Neural progenitor cell (in vitro differentiated cells): ENCODE measurements at regions not wholly inside any gene's neighbourhood (a gene's known extent, or its start where the extent isn't known, plus 50 kb on each side); places are given as distances from the start of the nearest gene placed in this dataset.

Experiments
- DNase-seq: peaks from one replicate; pipeline ENCODE4 v3.0.0-alpha.2; 2016; ENCODE audit warnings: low spot score
- H2AFZ ChIP-seq: fragments of 200-600 bp; sonication (generic); replicated peaks from 2 replicates; pipeline ENCODE4 v1.6.1; 2016; ENCODE audit warnings: antibody characterized with exemption
- H3F3A ChIP-seq: fragments of 200-600 bp; sonication (generic); 2 replicates; pipeline ENCODE4 v1.6.1; 2016; ENCODE audit warnings: antibody characterized with exemption, low read depth
- H3K27ac ChIP-seq: fragments of 200-600 bp; sonication (generic); 2 replicates; pipeline ENCODE4 v1.5.1; 2016; ENCODE audit warnings: mild to moderate bottlenecking
- H3K27me3 ChIP-seq: fragments of 200-600 bp; sonication (generic); 2 replicates; pipeline ENCODE4 v1.6.1; 2016; ENCODE audit warnings: mild to moderate bottlenecking, moderate library complexity
- H3K36me3 ChIP-seq: fragments of 200-600 bp; sonication (generic); 2 replicates; pipeline ENCODE4 v1.5.1; 2016
- H3K4me1 ChIP-seq: fragments of 200-600 bp; sonication (generic); 2 replicates; pipeline ENCODE4 v1.6.1; 2016; ENCODE audit warnings: mixed run types
- H3K4me2 ChIP-seq: fragments of 200-600 bp; sonication (generic); 2 replicates; pipeline ENCODE4 v1.6.1; 2016
- H3K4me3 ChIP-seq: fragments of 200-600 bp; sonication (generic); 2 replicates; pipeline ENCODE4 v1.5.1; 2016
- H3K79me2 ChIP-seq: fragments of 200-600 bp; sonication (generic); 2 replicates; pipeline ENCODE4 v1.6.1; 2016; ENCODE audit warnings: low read depth
- H3K9ac ChIP-seq: fragments of 200-600 bp; sonication (generic); 2 replicates; pipeline ENCODE4 v1.6.1; 2016
- H3K9me3 ChIP-seq: fragments of 200-600 bp; sonication (generic); 2 replicates; pipeline ENCODE4 v1.5.1; 2016; ENCODE audit warnings: low read depth
- H4K20me1 ChIP-seq: fragments of 200-600 bp; sonication (generic); 2 replicates; pipeline ENCODE4 v1.6.1; 2016; ENCODE audit warnings: low read depth
- H3K27ac Mint-ChIP-seq: 3 replicates; pipeline ENCODE4 v1.8.0; 2021; ENCODE audit warnings: mixed read lengths
- H3K27me3 Mint-ChIP-seq: 2 replicates; pipeline ENCODE4 v1.8.0; 2022; ENCODE audit warnings: low read depth, mild to moderate bottlenecking, inconsistent platforms, moderate library complexity, mixed read lengths; ENCODE audit not compliant: insufficient read depth
- H3K36me3 Mint-ChIP-seq: 3 replicates; pipeline ENCODE4 v1.8.0; 2021; ENCODE audit warnings: mixed read lengths
- H3K4me1 Mint-ChIP-seq: 3 replicates; pipeline ENCODE4 v1.8.0; 2021; ENCODE audit warnings: mixed read lengths
- H3K4me3 Mint-ChIP-seq: 3 replicates; pipeline ENCODE4 v1.8.0; 2021; ENCODE audit warnings: mild to moderate bottlenecking, moderate library complexity, mixed read lengths
- H3K9me3 Mint-ChIP-seq: 3 replicates; pipeline ENCODE4 v1.8.0; 2020; ENCODE audit warnings: mixed read lengths
- CTCF ChIP-seq: fragments of 200-600 bp; sonication (generic); IDR thresholded peaks from 2 replicates; pipeline ENCODE4 v1.5.1; 2017; ENCODE audit warnings: antibody characterized with exemption, mild to moderate bottlenecking
- EZH2 ChIP-seq: fragments of 200-600 bp; sonication (generic); IDR thresholded peaks from 2 replicates; pipeline ENCODE4 v1.6.1; 2017; ENCODE audit warnings: antibody characterized with exemption, mild to moderate bottlenecking, moderate library complexity
- EZH2phosphoT487 ChIP-seq: fragments of 200-600 bp; sonication (generic); IDR thresholded peaks from 2 replicates; pipeline ENCODE4 v1.6.1; 2017; ENCODE audit warnings: antibody characterized with exemption

- no peaks in the 10 kb centered on the region for H3K36me3 Mint-ChIP-seq
- Histone ChIP-seq H3K36me3 (no peaks in the 10 kb centered on the region), H3K4me2 (no peak overlapping the region), H3K9me3 (peaks cover 11% of the 10 kb centered on the region), H4K20me1 (no peaks in the 10 kb centered on the region), H3K27me3 (no peaks in the 10 kb centered on the region), H3F3A (no peaks in the 10 kb centered on the region), H3K9ac (no peak overlapping the region), H3K4me3 (no peak overlapping the region), H3K4me1 (no peaks in the 10 kb centered on the region), H3K79me2 (no peaks in the 10 kb centered on the region), H3K27ac (no peak overlapping the region), H2AFZ (no peak overlapping the region)
- DNase-seq, result no peak
- no peak overlapping the region for H3K27ac Mint-ChIP-seq
- H3K4me3 Mint-ChIP-seq, result no peak overlapping the region
- H3K4me1 Mint-ChIP-seq, result no peaks in the 10 kb centered on the region
- peaks cover 5% of the 10 kb centered on the region for H3K27me3 Mint-ChIP-seq
- H3K9me3 Mint-ChIP-seq, result peaks cover 18% of the 10 kb centered on the region
- TF ChIP-seq EZH2, result no peak
- TF ChIP-seq CTCF, result no peak
- no peak for TF ChIP-seq EZH2phosphoT487
These were observed 128.1 kb upstream of the VIPR2 start for GRCh38 chr7:159272739-159273138.

- no peak overlapping the region for H3K4me3 Mint-ChIP-seq
- Histone ChIP-seq H3K4me1 (no peaks in the 10 kb centered on the region), H3K27ac (no peak overlapping the region), H3K36me3 (no peaks in the 10 kb centered on the region), H3F3A (no peaks in the 10 kb centered on the region), H3K27me3 (no peaks in the 10 kb centered on the region), H3K79me2 (no peaks in the 10 kb centered on the region), H2AFZ (no peak overlapping the region), H3K4me2 (no peak overlapping the region), H3K4me3 (no peak overlapping the region), H4K20me1 (no peaks in the 10 kb centered on the region), H3K9me3 (peaks cover 11% of the 10 kb centered on the region), H3K9ac (no peak overlapping the region)
- no peaks in the 10 kb centered on the region for H3K36me3 Mint-ChIP-seq
- no peaks in the 10 kb centered on the region for H3K4me1 Mint-ChIP-seq
- peaks cover 5% of the 10 kb centered on the region for H3K27me3 Mint-ChIP-seq
- no peak overlapping the region for H3K27ac Mint-ChIP-seq
- TF ChIP-seq EZH2phosphoT487, result no peak
- TF ChIP-seq CTCF, result no peak
- TF ChIP-seq EZH2, result no peak
- peaks cover 20% of the 10 kb centered on the region for H3K9me3 Mint-ChIP-seq
- DNase-seq, result no peak
These were observed 127.1 kb upstream of the VIPR2 start for GRCh38 chr7:159271781-159272180.

- no peak overlapping the region for H3K4me2 ChIP-seq
- H4K20me1 ChIP-seq, result no peaks in the 10 kb centered on the region
- DNase-seq, result no peak
- Mint-ChIP-seq H3K4me1 (no peaks in the 10 kb centered on the region), H3K9me3 (peaks cover 20% of the 10 kb centered on the region), H3K27me3 (peaks cover 5% of the 10 kb centered on the region), H3K36me3 (no peaks in the 10 kb centered on the region), H3K4me3 (no peak overlapping the region), H3K27ac (no peak overlapping the region)
- H3K27me3 ChIP-seq, result no peaks in the 10 kb centered on the region
- H3K4me3 ChIP-seq, result no peak overlapping the region
- no peak overlapping the region for H2AFZ ChIP-seq
- H3F3A ChIP-seq, result no peaks in the 10 kb centered on the region
- H3K79me2 ChIP-seq, result no peaks in the 10 kb centered on the region
- TF ChIP-seq CTCF (no peak), EZH2phosphoT487 (no peak), EZH2 (no peak)
- H3K9me3 ChIP-seq, result peaks cover 11% of the 10 kb centered on the region
- H3K27ac ChIP-seq, result no peak overlapping the region
- H3K9ac ChIP-seq, result no peak overlapping the region
- H3K4me1 ChIP-seq, result no peaks in the 10 kb centered on the region
- no peaks in the 10 kb centered on the region for H3K36me3 ChIP-seq
These were observed 125.1 kb upstream of the VIPR2 start for GRCh38 chr7:159269745-159270144.

- peaks cover 11% of the 10 kb centered on the region for H3K9me3 Mint-ChIP-seq
- H3K36me3 Mint-ChIP-seq, result no peaks in the 10 kb centered on the region
- peaks cover 2% of the 10 kb centered on the region for H3K27me3 Mint-ChIP-seq
- H3K27ac Mint-ChIP-seq, result no peak overlapping the region
- no peaks in the 10 kb centered on the region for H3K27me3 ChIP-seq
- H2AFZ ChIP-seq, result no peak overlapping the region
- H4K20me1 ChIP-seq, result no peaks in the 10 kb centered on the region
- no peak overlapping the region for H3K4me2 ChIP-seq
- TF ChIP-seq EZH2 (no peak), CTCF (no peak), EZH2phosphoT487 (no peak)
- no peak overlapping the region for H3K4me3 Mint-ChIP-seq
- H3K79me2 ChIP-seq, result no peaks in the 10 kb centered on the region
- no peaks in the 10 kb centered on the region for H3K4me1 ChIP-seq
- no peak overlapping the region for H3K9ac ChIP-seq
- H3K36me3 ChIP-seq, result no peaks in the 10 kb centered on the region
- DNase-seq, result no peak
- no peaks in the 10 kb centered on the region for H3K4me1 Mint-ChIP-seq
- H3K27ac ChIP-seq, result no peak overlapping the region
- H3K4me3 ChIP-seq, result no peak overlapping the region
- peaks cover 8% of the 10 kb centered on the region for H3K9me3 ChIP-seq
- H3F3A ChIP-seq, result no peaks in the 10 kb centered on the region
These were observed 118.8 kb upstream of the VIPR2 start for GRCh38 chr7:159263430-159263829.
